Type B pancreatic cell (in vitro differentiated cells): ENCODE measurements at regions not wholly inside any gene's neighbourhood (a gene's known extent, or its start where the extent isn't known, plus 50 kb on each side); places are given as distances from the start of the nearest gene placed in this dataset.

ENCODE experiments used
- DNase-seq: peaks from one replicate; pipeline ENCODE4 v3.0.0; 2021; ENCODE audit warnings: mixed read lengths; ENCODE audit not compliant: unreplicated experiment; ENCODE audit errors: extremely low spot score
- H3K27ac Mint-ChIP-seq: 2 replicates; pipeline ENCODE4 v1.8.0; 2021; ENCODE audit warnings: mild to moderate bottlenecking, mixed read lengths
- H3K27me3 Mint-ChIP-seq: 2 replicates; pipeline ENCODE4 v1.8.0; 2021; ENCODE audit warnings: mixed read lengths
- H3K36me3 Mint-ChIP-seq: 2 replicates; pipeline ENCODE4 v1.8.0; 2021; ENCODE audit warnings: mixed read lengths
- H3K4me1 Mint-ChIP-seq: one replicate; pipeline ENCODE4 v1.8.0; 2021; ENCODE audit warnings: mixed read lengths; ENCODE audit not compliant: unreplicated experiment
- H3K4me3 Mint-ChIP-seq: 2 replicates; pipeline ENCODE4 v1.8.0; 2021; ENCODE audit warnings: mild to moderate bottlenecking, mixed read lengths
- H3K9me3 Mint-ChIP-seq: 2 replicates; pipeline ENCODE4 v1.8.0; 2021; ENCODE audit warnings: mixed read lengths
- CTCF ChIP-seq: fragments of 200-600 bp; sonication (generic); conservative IDR thresholded peaks from 2 replicates; pipeline ENCODE4 v1.5.0; 2021; ENCODE audit warnings: antibody characterized with exemption, mild to moderate bottlenecking

DNA sequence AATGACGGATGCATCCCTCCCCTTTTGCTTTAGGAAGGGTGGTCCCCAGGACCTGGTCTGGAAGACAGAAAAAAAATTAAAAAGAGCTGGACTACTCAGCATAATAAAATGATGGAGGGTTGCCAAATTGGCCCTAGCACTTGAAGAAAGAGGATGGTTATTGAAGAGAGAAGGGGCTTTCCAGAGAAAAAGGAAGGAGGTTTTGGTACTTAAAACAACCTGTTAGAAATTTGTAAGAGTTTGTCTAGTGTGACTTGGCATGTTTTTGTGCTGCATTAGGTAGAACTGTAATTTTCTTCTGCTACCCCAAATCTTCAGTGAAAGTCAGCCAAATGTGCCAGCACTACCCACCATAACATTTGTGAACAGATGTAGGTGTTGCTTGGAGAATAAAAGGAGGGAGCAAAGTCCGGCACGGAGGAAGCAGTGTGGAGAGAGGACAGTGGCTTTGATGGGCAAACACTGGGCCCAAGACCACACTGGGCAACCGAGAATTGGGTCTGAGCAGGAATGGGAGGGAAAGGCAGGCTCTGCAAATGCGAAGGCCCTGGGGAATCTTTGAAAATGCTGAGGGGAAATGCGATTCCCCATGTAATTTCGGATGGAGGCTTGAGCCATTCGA, 160.9 kb downstream of the QRSL1 start:
- H3K4me3 Mint-ChIP-seq = no peak overlapping the region
- no peaks in the 10 kb centered on the region for H3K36me3 Mint-ChIP-seq
- H3K9me3 Mint-ChIP-seq = peaks cover 9% of the 10 kb centered on the region
- no peak for DNase-seq
- no peak overlapping the region for H3K27ac Mint-ChIP-seq
- TF ChIP-seq CTCF = no peak
- H3K4me1 Mint-ChIP-seq = peaks cover 26% of the 10 kb centered on the region
- no peaks in the 10 kb centered on the region for H3K27me3 Mint-ChIP-seq

DNA sequence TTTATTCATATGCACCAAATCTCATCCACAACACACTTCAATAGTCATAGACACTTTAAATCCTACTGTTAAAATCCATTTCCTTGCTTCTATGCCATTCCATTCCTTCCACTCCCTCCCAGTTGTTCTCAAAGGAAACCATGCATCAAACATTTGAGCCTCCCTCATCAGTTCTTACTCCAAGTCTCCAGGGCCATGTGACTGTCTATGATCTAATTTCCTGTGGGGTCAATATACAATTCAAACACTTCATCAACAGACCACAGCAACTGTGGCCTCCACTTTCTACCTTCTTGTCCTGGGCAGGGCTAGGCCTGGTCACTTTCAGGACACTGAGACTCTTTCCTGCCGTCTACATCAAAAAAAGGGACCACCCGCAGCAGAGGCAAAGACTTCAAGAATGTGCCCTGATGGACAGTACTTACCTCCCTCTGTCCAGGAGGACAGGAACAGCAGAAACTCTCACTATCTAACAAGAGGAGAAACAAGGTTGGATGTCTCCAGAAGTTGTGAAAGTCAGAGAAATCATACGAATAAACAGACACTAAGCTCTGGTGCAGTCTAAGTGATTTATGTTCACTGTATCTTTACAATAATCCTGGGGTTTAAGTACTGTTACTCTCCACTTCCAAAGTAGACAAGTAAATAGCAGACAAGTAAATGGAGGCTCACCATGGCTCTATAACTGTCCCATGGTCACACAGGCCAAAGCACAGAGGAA, 160.2 kb downstream of the QRSL1 start:
- Mint-ChIP-seq H3K27me3 (no peaks in the 10 kb centered on the region), H3K36me3 (no peaks in the 10 kb centered on the region), H3K9me3 (peaks cover 9% of the 10 kb centered on the region), H3K4me3 (no peak overlapping the region), H3K4me1 (peaks cover 26% of the 10 kb centered on the region), H3K27ac (no peak overlapping the region)
- no peak for DNase-seq
- TF ChIP-seq CTCF = no peak

DNA sequence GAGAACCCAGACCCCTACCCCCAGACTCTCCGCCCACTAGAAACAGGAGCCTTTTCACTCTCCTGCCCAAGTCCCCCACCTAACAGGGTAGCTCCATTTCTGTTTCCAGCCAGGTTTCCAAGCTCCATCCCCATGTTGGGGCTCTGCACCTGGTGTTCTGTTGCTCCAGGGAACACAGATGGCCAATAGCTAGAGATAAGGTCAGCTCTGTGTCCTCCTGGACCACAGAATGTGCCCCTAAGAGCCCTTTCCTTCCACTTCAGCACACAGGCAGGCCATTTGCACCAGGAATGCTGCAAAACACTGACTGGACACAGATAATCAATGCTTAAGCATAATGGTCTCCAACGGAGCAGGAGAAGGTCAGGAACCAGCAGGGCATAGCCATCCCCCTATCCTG, 159.4 kb downstream of the QRSL1 start:
- Mint-ChIP-seq H3K27ac (no peak overlapping the region), H3K9me3 (peaks cover 5% of the 10 kb centered on the region), H3K36me3 (no peaks in the 10 kb centered on the region), H3K27me3 (no peaks in the 10 kb centered on the region), H3K4me1 (peaks cover 27% of the 10 kb centered on the region), H3K4me3 (no peak overlapping the region)
- no peak for DNase-seq
- no peak for TF ChIP-seq CTCF

- H3K36me3 Mint-ChIP-seq = no peaks in the 10 kb centered on the region
- H3K4me3 Mint-ChIP-seq = peak overlapping the region; percentile 17
- no peak for DNase-seq
- no peaks in the 10 kb centered on the region for H3K27me3 Mint-ChIP-seq
- peak overlapping the region; percentile 42 for H3K27ac Mint-ChIP-seq
- H3K4me1 Mint-ChIP-seq = peaks cover 31% of the 10 kb centered on the region
- peaks cover 9% of the 10 kb centered on the region for H3K9me3 Mint-ChIP-seq
- no peak for TF ChIP-seq CTCF
Observed at GRCh38 chr6:106787327-106788196, 158.2 kb downstream of the QRSL1 start.

GRCh38 chr6:106785298-106785697, 155.9 kb downstream of the QRSL1 start:
- TF ChIP-seq CTCF = no peak
- Mint-ChIP-seq H3K27ac (no peak overlapping the region), H3K4me3 (no peak overlapping the region), H3K36me3 (peaks cover 3% of the 10 kb centered on the region), H3K9me3 (peaks cover 19% of the 10 kb centered on the region), H3K27me3 (no peaks in the 10 kb centered on the region), H3K4me1 (peaks cover 21% of the 10 kb centered on the region)
- DNase-seq = no peak
